OCI-LY7 (cell line): ENCODE measurements at regions not wholly inside any gene's neighbourhood (a gene's known extent, or its start where the extent isn't known, plus 50 kb on each side); places are given as distances from the start of the nearest gene placed in this dataset.

Experiments used
- BruUV-seq: library from RNA; stranded (reverse); fragments of 400-500 nt; replicated peaks from 2 replicates; lab custom pipeline; 2021; lab: Mats Ljungman, UMichigan
- CTCF ChIA-PET: fragments of 300-600 bp; sonication (Branson Sonifier 250); formaldehyde crosslinking; loops from one replicate; lab custom pipeline; 2022; ENCODE audit warnings: antibody characterized with exemption; ENCODE audit not compliant: unreplicated experiment; lab: Charles Lee
- POLR2A ChIA-PET: fragments of 300-600 bp; sonication (Branson Sonifier 250); formaldehyde crosslinking; loops from one replicate; lab custom pipeline; 2022; ENCODE audit warnings: antibody characterized with exemption; lab: Charles Lee
- DNase-seq: peaks from one replicate; pipeline ENCODE4 v3.0.0-alpha.2; 2015; ENCODE audit warnings: low spot score
- H2AFZ ChIP-seq: fragments of 200-600 bp; sonication (generic), shearing (Covaris generic); 2 replicates; pipeline ENCODE4 v1.6.1; 2014; ENCODE audit warnings: mild to moderate bottlenecking, antibody characterized with exemption, low read length, moderate library complexity
- H3K27ac ChIP-seq: fragments of 200-600 bp; sonication (generic); 2 replicates; pipeline ENCODE4 v1.5.1; 2014; ENCODE audit warnings: mixed run types, low read depth, mild to moderate bottlenecking, moderate library complexity, low read length, inconsistent platforms; ENCODE audit not compliant: poor library complexity, severe bottlenecking
- H3K36me3 ChIP-seq: fragments of 200-600 bp; sonication (generic); 2 replicates; pipeline ENCODE4 v1.6.1; 2014; ENCODE audit warnings: mild to moderate bottlenecking, antibody characterized with exemption, low read length, moderate library complexity, mixed read lengths; ENCODE audit not compliant: insufficient read depth
- H3K4me1 ChIP-seq: fragments of 200-600 bp; sonication (generic); 2 replicates; pipeline ENCODE4 v1.5.1; 2014; ENCODE audit warnings: mild to moderate bottlenecking, low read length; ENCODE audit not compliant: insufficient read depth, poor library complexity, severe bottlenecking
- H3K4me2 ChIP-seq: fragments of 200-600 bp; sonication (generic); 2 replicates; pipeline ENCODE4 v1.6.1; 2014; ENCODE audit warnings: mild to moderate bottlenecking, low read length
- H3K4me3 ChIP-seq: fragments of 200-600 bp; sonication (generic); 2 replicates; pipeline ENCODE4 v1.5.1; 2014; ENCODE audit warnings: mild to moderate bottlenecking, low read depth, low read length; ENCODE audit not compliant: poor library complexity, severe bottlenecking
- H3K79me2 ChIP-seq: fragments of 200-600 bp; sonication (generic); 2 replicates; pipeline ENCODE4 v1.6.1; 2016; ENCODE audit warnings: low read depth, mild to moderate bottlenecking, low read length, moderate library complexity, mixed read lengths; ENCODE audit not compliant: insufficient read depth
- H3K9me2 ChIP-seq: fragments of 200-600 bp; sonication (generic); 2 replicates; pipeline ENCODE4 v1.6.1; 2016; ENCODE audit warnings: mild to moderate bottlenecking, low read length, mixed read lengths; ENCODE audit not compliant: insufficient read depth
- H3K9me3 ChIP-seq: fragments of 200-600 bp; sonication (generic); 2 replicates; pipeline ENCODE4 v1.6.1; 2014; ENCODE audit warnings: mild to moderate bottlenecking, mixed run types, low read length, mixed read lengths
- H4K20me1 ChIP-seq: fragments of 200-600 bp; sonication (generic); 2 replicates; pipeline ENCODE4 v1.6.1; 2014; ENCODE audit warnings: mild to moderate bottlenecking, antibody characterized with exemption, low read length, moderate library complexity, mixed read lengths; ENCODE audit not compliant: insufficient read depth
- CTCF ChIP-seq: fragments of 200-600 bp; sonication (generic); conservative IDR thresholded peaks from 2 replicates; pipeline ENCODE4 v1.5.1; 2014; ENCODE audit warnings: mild to moderate bottlenecking, antibody characterized with exemption, low read length, moderate library complexity, mixed read lengths
- EZH2phosphoT487 ChIP-seq: fragments of 200-600 bp; sonication (generic); IDR thresholded peaks from 2 replicates; pipeline ENCODE4 v1.6.1; 2018; ENCODE audit warnings: low read depth, borderline replicate concordance, mild to moderate bottlenecking, mixed run types, antibody characterized with exemption, low read length, moderate library complexity, mixed read lengths
- intact Hi-C: fragments of 100-400 bp; cut with micrococcal nuclease; formaldehyde crosslinking; loops from one replicate; pipeline ENCODE4 v1.10.0; 2022; ENCODE audit not compliant: unreplicated experiment

GRCh38 chr9:108800632-108801099 is 55.1 kb downstream of the ACTL7B start:
- Histone ChIP-seq H3K27ac (no peak overlapping the region), H3K4me1 (no peaks in the 10 kb centered on the region), H3K4me2 (no peak overlapping the region), H2AFZ (no peak overlapping the region), H3K9me2 (no peaks in the 10 kb centered on the region), H3K4me3 (no peak overlapping the region), H3K36me3 (no peaks in the 10 kb centered on the region), H4K20me1 (no peaks in the 10 kb centered on the region), H3K9me3 (no peaks in the 10 kb centered on the region), H3K79me2 (no peaks in the 10 kb centered on the region)
- no peak for DNase-seq
- no TSS peak for BruUV-seq
- TF ChIP-seq CTCF (no peak), EZH2phosphoT487 (no peak)
- POLR2A ChIA-PET: no interaction called here
- intact Hi-C loops: no loop called here
- CTCF ChIA-PET: no interaction called here

DNA sequence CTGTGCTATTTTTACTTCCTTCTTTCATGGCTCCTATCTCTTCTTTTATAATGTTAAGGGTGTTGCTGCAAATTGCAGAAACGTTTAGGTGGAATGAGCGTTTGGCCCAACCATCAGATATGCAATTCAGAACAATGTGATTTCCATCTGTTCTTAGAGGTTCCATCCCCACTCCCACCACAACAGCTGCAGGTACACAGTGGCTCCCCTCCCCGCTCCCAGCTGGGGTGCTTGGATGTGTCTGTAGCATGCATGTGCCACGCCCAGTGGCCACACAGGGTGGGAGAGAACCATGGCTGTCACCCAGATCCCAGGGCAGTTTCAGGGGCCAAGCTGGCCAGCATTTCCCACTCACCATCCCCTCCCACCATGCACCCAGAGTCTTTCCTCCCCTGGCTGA is 62.2 kb downstream of the ACTL7B start:
- no peak for DNase-seq
- Histone ChIP-seq H2AFZ (no peak overlapping the region), H3K9me2 (no peaks in the 10 kb centered on the region), H3K27ac (no peak overlapping the region), H3K36me3 (no peaks in the 10 kb centered on the region), H4K20me1 (no peaks in the 10 kb centered on the region), H3K9me3 (no peaks in the 10 kb centered on the region), H3K4me1 (no peaks in the 10 kb centered on the region), H3K4me3 (no peak overlapping the region), H3K4me2 (no peak overlapping the region), H3K79me2 (no peaks in the 10 kb centered on the region)
- ChIA-PET POLR2A (no interaction called here), CTCF (no interaction called here)
- no peak for TF ChIP-seq EZH2phosphoT487
- intact Hi-C loops: no loop called here
- BruUV-seq: no TSS peak

GRCh38 chr9:108789742-108790141 is 66.0 kb downstream of the ACTL7B start:
- no peaks in the 10 kb centered on the region for H3K79me2 ChIP-seq
- DNase-seq: no peak

More at GRCh38 chr9:108789742-108790141, 66.0 kb downstream of the ACTL7B start:
- POLR2A ChIA-PET: no interaction called here
- H3K4me1 ChIP-seq: no peaks in the 10 kb centered on the region
- no TSS peak for BruUV-seq
- no peak overlapping the region for H3K4me2 ChIP-seq
- CTCF ChIA-PET: interaction anchor here (0.6 kb wide), 1 partner anchor 12 kb away, joined by 6 read pairs; no protein-coding TSS in a partner anchor
- H2AFZ ChIP-seq: no peak overlapping the region
- H3K9me3 ChIP-seq: no peaks in the 10 kb centered on the region
- no peaks in the 10 kb centered on the region for H3K36me3 ChIP-seq
- no peaks in the 10 kb centered on the region for H3K9me2 ChIP-seq
- no peak overlapping the region for H3K27ac ChIP-seq
- intact Hi-C loops: no loop called here
- TF ChIP-seq CTCF: no peak
- no peak for TF ChIP-seq EZH2phosphoT487
- H4K20me1 ChIP-seq: no peaks in the 10 kb centered on the region
- no peak overlapping the region for H3K4me3 ChIP-seq
